GM23338 (cell line): ENCODE measurements at regions not wholly inside any gene's neighbourhood (a gene's known extent, or its start where the extent isn't known, plus 50 kb on each side); places are given as distances from the start of the nearest gene placed in this dataset.

ENCODE experiments used
- ATAC-seq: fragments of 200-7000 bp; cut with Tn5 transposase; 3 replicates; pipeline ENCODE4 v1.9.1; 2020
- DNase-seq: peaks from one replicate; pipeline ENCODE4 v3.0.0-alpha.2; 2015; ENCODE audit warnings: low spot score
- H2AFZ ChIP-seq: fragments of 200-600 bp; sonication (generic); 2 replicates; pipeline ENCODE4 v1.8.0; 2016; ENCODE audit warnings: antibody characterized with exemption, mild to moderate bottlenecking, moderate library complexity
- H3F3A ChIP-seq: fragments of 200-600 bp; sonication (generic); replicated peaks from 2 replicates; pipeline ENCODE4 v1.8.0; 2017; ENCODE audit warnings: antibody characterized with exemption, mixed run types, low read depth
- H3K27ac ChIP-seq: fragments of 200-600 bp; sonication (generic); 2 replicates; pipeline ENCODE4 v1.6.1; 2016; ENCODE audit warnings: low read depth
- H3K27me3 ChIP-seq: fragments of 200-600 bp; sonication (generic); 2 replicates; pipeline ENCODE4 v1.8.0; 2016; ENCODE audit warnings: mild to moderate bottlenecking, mixed run types, moderate library complexity; ENCODE audit not compliant: insufficient read depth
- H3K36me3 ChIP-seq: fragments of 200-600 bp; sonication (generic); 2 replicates; pipeline ENCODE4 v1.8.0; 2016; ENCODE audit warnings: mild to moderate bottlenecking; ENCODE audit not compliant: insufficient read depth
- H3K4me1 ChIP-seq: fragments of 200-600 bp; sonication (generic); 2 replicates; pipeline ENCODE4 v1.8.0; 2016; ENCODE audit warnings: mild to moderate bottlenecking, moderate library complexity; ENCODE audit not compliant: insufficient read depth
- H3K4me2 ChIP-seq: fragments of 200-600 bp; sonication (generic); 2 replicates; pipeline ENCODE4 v1.7.1; 2017; ENCODE audit warnings: mixed run types
- H3K4me3 ChIP-seq: fragments of 200-600 bp; sonication (generic); 2 replicates; pipeline ENCODE4 v1.6.1; 2016; ENCODE audit warnings: mixed run types
- H3K79me2 ChIP-seq: fragments of 200-600 bp; sonication (generic); replicated peaks from 2 replicates; pipeline ENCODE4 v1.8.0; 2017; ENCODE audit warnings: mild to moderate bottlenecking; ENCODE audit not compliant: insufficient read depth
- H3K9me2 ChIP-seq: fragments of 200-600 bp; sonication (generic); 2 replicates; pipeline ENCODE4 v1.8.0; 2017; ENCODE audit not compliant: insufficient read depth
- H4K20me1 ChIP-seq: fragments of 200-600 bp; sonication (generic); replicated peaks from 2 replicates; pipeline ENCODE4 v1.8.0; 2017; ENCODE audit warnings: mild to moderate bottlenecking; ENCODE audit not compliant: insufficient read depth
- H3K27ac Mint-ChIP-seq: 2 replicates; pipeline ENCODE4 v1.8.0; 2020; ENCODE audit warnings: inconsistent platforms, mild to moderate bottlenecking, moderate library complexity, mixed read lengths
- H3K27me3 Mint-ChIP-seq: 3 replicates; pipeline ENCODE4 v1.8.0; 2022; ENCODE audit warnings: low read depth, mild to moderate bottlenecking, moderate library complexity, mixed read lengths, inconsistent platforms; ENCODE audit not compliant: insufficient read depth, poor library complexity
- H3K36me3 Mint-ChIP-seq: 3 replicates; pipeline ENCODE4 v1.8.0; 2021; ENCODE audit warnings: low read depth, mild to moderate bottlenecking, inconsistent platforms, moderate library complexity, mixed read lengths
- H3K4me1 Mint-ChIP-seq: 3 replicates; pipeline ENCODE4 v1.8.0; 2020; ENCODE audit warnings: mild to moderate bottlenecking, inconsistent platforms, mixed read lengths
- H3K4me3 Mint-ChIP-seq: 3 replicates; pipeline ENCODE4 v1.8.0; 2021; ENCODE audit warnings: moderate library complexity, mild to moderate bottlenecking, inconsistent platforms, mixed read lengths
- H3K9me3 Mint-ChIP-seq: 3 replicates; pipeline ENCODE4 v1.8.0; 2020; ENCODE audit warnings: moderate library complexity, mild to moderate bottlenecking, inconsistent platforms, mixed read lengths
- CREB1 ChIP-seq: fragments of 250-450 bp; sonication (Bioruptor Pico); IDR thresholded peaks from 2 replicates; pipeline ENCODE4 v1.5.0; 2020; ENCODE audit warnings: low read depth, mild to moderate bottlenecking, moderate library complexity
- EZH2 ChIP-seq: fragments of 200-600 bp; sonication (generic); IDR thresholded peaks from one replicate; pipeline ENCODE4 v1.8.0; 2017; ENCODE audit warnings: antibody characterized with exemption, mild to moderate bottlenecking, low read depth; ENCODE audit not compliant: unreplicated experiment
- NANOG ChIP-seq: IDR thresholded peaks from 2 replicates; pipeline ENCODE4 v1.6.1; 2016; ENCODE audit warnings: antibody characterized with exemption, borderline replicate concordance
- ZNF331 ChIP-seq: fragments of 250-450 bp; sonication (Bioruptor Pico); IDR thresholded peaks from 2 replicates; pipeline ENCODE4 v1.5.0; 2020; ENCODE audit warnings: low read depth, mild to moderate bottlenecking, moderate library complexity
- TF ChIP-seq, protein P1 (sequence below): IDR thresholded peaks from 2 replicates; pipeline ENCODE4 v1.6.1; 2016; ENCODE audit warnings: antibody characterized with exemption
- TF ChIP-seq, protein P2 (sequence below): fragments of 250-450 bp; sonication (Bioruptor Pico); IDR thresholded peaks from 2 replicates; pipeline ENCODE4 v1.5.0; 2020; ENCODE audit warnings: mild to moderate bottlenecking, moderate library complexity

DNA sequence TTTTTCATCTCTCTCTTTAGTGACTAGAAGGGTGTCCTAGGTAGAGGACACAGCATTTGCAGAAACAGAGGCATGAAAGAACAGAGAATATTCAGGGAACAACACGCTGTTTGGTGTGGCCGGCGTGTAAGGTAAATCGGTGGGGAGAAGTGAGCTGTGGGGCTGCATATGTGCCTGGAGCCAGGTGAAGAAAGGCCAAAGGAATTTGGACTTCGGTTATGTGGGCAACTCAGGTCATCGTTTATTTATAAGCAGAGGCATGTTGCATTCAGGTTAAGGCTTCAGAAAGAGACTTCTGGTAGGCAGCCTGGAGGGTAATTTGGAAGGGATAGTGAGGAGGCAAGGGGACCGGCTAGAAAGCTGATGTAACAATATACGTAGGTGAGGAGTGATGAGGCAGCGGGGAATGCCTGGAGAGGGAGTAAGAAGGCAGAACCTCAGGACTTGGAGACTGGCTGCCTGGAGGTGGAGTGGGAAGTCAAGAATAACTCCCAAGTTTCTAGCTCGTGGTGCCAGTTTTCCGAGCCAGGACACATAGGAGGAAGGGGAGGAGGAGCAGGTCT lies 64.1 kb upstream of the ACOT11 start:
- Histone ChIP-seq H3K4me2 (no peak overlapping the region), H3K4me3 (no peak overlapping the region), H3K4me1 (peaks cover 46% of the 10 kb centered on the region), H3F3A (peaks cover 10% of the 10 kb centered on the region; the same call in 1 of the 2 replicates), H3K9me2 (no peaks in the 10 kb centered on the region; the same call in 1 of the 2 replicates), H3K79me2 (no peaks in the 10 kb centered on the region), H3K27ac (no peak overlapping the region), H4K20me1 (no peaks in the 10 kb centered on the region), H2AFZ (peak overlapping the region; percentile 90; the same call in 1 of the 2 replicates), H3K27me3 (peaks cover 37% of the 10 kb centered on the region), H3K36me3 (no peaks in the 10 kb centered on the region; the same call in 1 of the 2 replicates)
- TF ChIP-seq, protein P1, sequence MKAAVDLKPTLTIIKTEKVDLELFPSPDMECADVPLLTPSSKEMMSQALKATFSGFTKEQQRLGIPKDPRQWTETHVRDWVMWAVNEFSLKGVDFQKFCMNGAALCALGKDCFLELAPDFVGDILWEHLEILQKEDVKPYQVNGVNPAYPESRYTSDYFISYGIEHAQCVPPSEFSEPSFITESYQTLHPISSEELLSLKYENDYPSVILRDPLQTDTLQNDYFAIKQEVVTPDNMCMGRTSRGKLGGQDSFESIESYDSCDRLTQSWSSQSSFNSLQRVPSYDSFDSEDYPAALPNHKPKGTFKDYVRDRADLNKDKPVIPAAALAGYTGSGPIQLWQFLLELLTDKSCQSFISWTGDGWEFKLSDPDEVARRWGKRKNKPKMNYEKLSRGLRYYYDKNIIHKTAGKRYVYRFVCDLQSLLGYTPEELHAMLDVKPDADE, result no peak
- TF ChIP-seq ZNF331 (CRISPR knock-in tag) (no peak), CREB1 (CRISPR knock-in tag) (no peak), NANOG (no peak), EZH2 (no peak)
- TF ChIP-seq, protein P2, sequence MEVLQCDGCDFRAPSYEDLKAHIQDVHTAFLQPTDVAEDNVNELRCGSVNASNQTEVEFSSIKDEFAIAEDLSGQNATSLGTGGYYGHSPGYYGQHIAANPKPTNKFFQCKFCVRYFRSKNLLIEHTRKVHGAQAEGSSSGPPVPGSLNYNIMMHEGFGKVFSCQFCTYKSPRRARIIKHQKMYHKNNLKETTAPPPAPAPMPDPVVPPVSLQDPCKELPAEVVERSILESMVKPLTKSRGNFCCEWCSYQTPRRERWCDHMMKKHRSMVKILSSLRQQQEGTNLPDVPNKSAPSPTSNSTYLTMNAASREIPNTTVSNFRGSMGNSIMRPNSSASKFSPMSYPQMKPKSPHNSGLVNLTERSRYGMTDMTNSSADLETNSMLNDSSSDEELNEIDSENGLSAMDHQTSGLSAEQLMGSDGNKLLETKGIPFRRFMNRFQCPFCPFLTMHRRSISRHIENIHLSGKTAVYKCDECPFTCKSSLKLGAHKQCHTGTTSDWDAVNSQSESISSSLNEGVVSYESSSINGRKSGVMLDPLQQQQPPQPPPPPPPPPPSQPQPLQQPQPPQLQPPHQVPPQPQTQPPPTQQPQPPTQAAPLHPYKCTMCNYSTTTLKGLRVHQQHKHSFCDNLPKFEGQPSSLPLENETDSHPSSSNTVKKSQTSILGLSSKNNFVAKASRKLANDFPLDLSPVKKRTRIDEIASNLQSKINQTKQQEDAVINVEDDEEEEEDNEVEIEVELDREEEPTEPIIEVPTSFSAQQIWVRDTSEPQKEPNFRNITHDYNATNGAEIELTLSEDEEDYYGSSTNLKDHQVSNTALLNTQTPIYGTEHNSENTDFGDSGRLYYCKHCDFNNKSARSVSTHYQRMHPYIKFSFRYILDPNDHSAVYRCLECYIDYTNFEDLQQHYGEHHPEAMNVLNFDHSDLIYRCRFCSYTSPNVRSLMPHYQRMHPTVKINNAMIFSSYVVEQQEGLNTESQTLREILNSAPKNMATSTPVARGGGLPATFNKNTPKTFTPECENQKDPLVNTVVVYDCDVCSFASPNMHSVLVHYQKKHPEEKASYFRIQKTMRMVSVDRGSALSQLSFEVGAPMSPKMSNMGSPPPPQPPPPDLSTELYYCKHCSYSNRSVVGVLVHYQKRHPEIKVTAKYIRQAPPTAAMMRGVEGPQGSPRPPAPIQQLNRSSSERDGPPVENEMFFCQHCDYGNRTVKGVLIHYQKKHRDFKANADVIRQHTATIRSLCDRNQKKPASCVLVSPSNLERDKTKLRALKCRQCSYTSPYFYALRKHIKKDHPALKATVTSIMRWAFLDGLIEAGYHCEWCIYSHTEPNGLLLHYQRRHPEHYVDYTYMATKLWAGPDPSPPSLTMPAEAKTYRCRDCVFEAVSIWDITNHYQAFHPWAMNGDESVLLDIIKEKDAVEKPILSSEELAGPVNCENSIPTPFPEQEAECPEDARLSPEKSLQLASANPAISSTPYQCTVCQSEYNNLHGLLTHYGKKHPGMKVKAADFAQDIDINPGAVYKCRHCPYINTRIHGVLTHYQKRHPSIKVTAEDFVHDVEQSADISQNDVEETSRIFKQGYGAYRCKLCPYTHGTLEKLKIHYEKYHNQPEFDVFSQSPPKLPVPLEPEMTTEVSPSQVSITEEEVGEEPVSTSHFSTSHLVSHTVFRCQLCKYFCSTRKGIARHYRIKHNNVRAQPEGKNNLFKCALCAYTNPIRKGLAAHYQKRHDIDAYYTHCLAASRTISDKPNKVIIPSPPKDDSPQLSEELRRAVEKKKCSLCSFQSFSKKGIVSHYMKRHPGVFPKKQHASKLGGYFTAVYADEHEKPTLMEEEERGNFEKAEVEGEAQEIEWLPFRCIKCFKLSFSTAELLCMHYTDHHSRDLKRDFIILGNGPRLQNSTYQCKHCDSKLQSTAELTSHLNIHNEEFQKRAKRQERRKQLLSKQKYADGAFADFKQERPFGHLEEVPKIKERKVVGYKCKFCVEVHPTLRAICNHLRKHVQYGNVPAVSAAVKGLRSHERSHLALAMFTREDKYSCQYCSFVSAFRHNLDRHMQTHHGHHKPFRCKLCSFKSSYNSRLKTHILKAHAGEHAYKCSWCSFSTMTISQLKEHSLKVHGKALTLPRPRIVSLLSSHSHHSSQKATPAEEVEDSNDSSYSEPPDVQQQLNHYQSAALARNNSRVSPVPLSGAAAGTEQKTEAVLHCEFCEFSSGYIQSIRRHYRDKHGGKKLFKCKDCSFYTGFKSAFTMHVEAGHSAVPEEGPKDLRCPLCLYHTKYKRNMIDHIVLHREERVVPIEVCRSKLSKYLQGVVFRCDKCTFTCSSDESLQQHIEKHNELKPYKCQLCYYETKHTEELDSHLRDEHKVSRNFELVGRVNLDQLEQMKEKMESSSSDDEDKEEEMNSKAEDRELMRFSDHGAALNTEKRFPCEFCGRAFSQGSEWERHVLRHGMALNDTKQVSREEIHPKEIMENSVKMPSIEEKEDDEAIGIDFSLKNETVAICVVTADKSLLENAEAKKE (CRISPR knock-in tag), result no peak
- Mint-ChIP-seq H3K4me3 (no peak overlapping the region; the same call in 2 of the 3 replicates), H3K36me3 (no peaks in the 10 kb centered on the region; the same call in 2 of the 3 replicates), H3K9me3 (no peaks in the 10 kb centered on the region), H3K4me1 (peaks cover 51% of the 10 kb centered on the region), H3K27me3 (peaks cover 47% of the 10 kb centered on the region), H3K27ac (no peak overlapping the region)
- ATAC-seq (no peak), DNase-seq (no peak)
